Aorta (tissue), 5 donors: ENCODE measurements at regions not wholly inside any gene's neighbourhood (a gene's known extent, or its start where the extent isn't known, plus 50 kb on each side); places are given as distances from the start of the nearest gene placed in this dataset.
"Not testable (repeated sequence)": the region's sequence is repeated elsewhere in the genome, so short reads cannot be mapped to it uniquely, and the experiment has no call there.

ENCODE experiments used
- ATAC-seq: fragments of 200-7000 bp; cut with Tn5 transposase; one replicate; pipeline ENCODE4 v1.9.1; 2022; ENCODE audit warnings: moderate library complexity; ENCODE audit not compliant: low FRiP score
- DNase-seq, 2 donors: peaks; one replicate each; pipeline ENCODE4 v3.0.0-alpha.2; 2020
- H3K27ac ChIP-seq, 2 donors: one replicate each; pipeline ENCODE4 v1.5.1; 2013; ENCODE audit warnings: low read length in 2 of 2, mild to moderate bottlenecking in 2 of 2, moderate library complexity in 2 of 2, control low read depth in 1 of 2, inconsistent platforms in 1 of 2, low read depth in 1 of 2
- H3K27me3 ChIP-seq, 2 donors: one replicate each; pipeline ENCODE4 v1.6.1; 2013; ENCODE audit warnings: control low read depth in 1 of 2, low read length in 1 of 2, mild to moderate bottlenecking in 1 of 2, moderate library complexity in 1 of 2; ENCODE audit not compliant: insufficient read depth in 2 of 2, control insufficient read depth in 1 of 2
- H3K36me3 ChIP-seq, 2 donors: one replicate each; pipeline ENCODE4 v1.6.1; 2013; ENCODE audit warnings: control low read depth in 1 of 2, low read length in 1 of 2, mild to moderate bottlenecking in 1 of 2; ENCODE audit not compliant: insufficient read depth in 2 of 2, control insufficient read depth in 1 of 2
- H3K4me1 ChIP-seq, 2 donors: one replicate each; pipeline ENCODE4 v1.6.1; 2013; ENCODE audit warnings: low read length in 2 of 2, control low read depth in 1 of 2, mild to moderate bottlenecking in 1 of 2, moderate library complexity in 1 of 2; ENCODE audit not compliant: insufficient read depth in 2 of 2, control insufficient read depth in 1 of 2
- H3K4me3 ChIP-seq, 2 donors: one replicate each; pipeline ENCODE4 v1.5.1; 2013; ENCODE audit warnings: low read length in 2 of 2, control low read depth in 1 of 2, mild to moderate bottlenecking in 1 of 2
- H3K9me3 ChIP-seq: one replicate; pipeline ENCODE4 v1.6.1; 2013; ENCODE audit warnings: mild to moderate bottlenecking, low read length; ENCODE audit not compliant: control insufficient read depth
- WGBS, 2 donors: extraction: QIAGEN DNeasy Blood & Tissue Kit; methylation state at CpG; one replicate each; pipeline ENCODE4 v1.1.7; 2013; 5-methylcytosine and 5-hydroxymethylcytosine counted together
- intact Hi-C, 2 donors: fragments of 100-400 bp; cut with DNase I; formaldehyde crosslinking; loops; one replicate each; pipeline versions ENCODE4 v1.14.2 to v1.15.0; 2022
- donor health status: healthy with polysubstance abuse.
- donor health status: Bipolar disorder and iron deficiency.
- donor health status: DM: no; HTN: no; CAD: no.
- donor health status: DM: no; HTN: no; CAD: no.
- donor health status: DM: yes; HTN: yes; CAD: no.

GRCh38 chr5:158451993-158452672 is 593.2 kb upstream of the CLINT1 start:
- peak; percentile 37 for ATAC-seq

GRCh38 chr5:158451203-158451992 is 592.5 kb upstream of the CLINT1 start:
- Histone ChIP-seq H3K4me3 (no peak overlapping the region), H3K4me1 (no peaks in the 10 kb centered on the region), H3K36me3 (no peaks in the 10 kb centered on the region), H3K27me3 (no peaks in the 10 kb centered on the region), H3K9me3 (no peaks in the 10 kb centered on the region), H3K27ac (peak overlapping the region in 1 of 2 donors; percentile 3)
- DNase-seq (peak; percentile 71 to 83), ATAC-seq (peak; percentile 79)
- intact Hi-C loops, result loop anchor here in 1 of 2 donors (10.0 kb wide), 1 partner anchor 47 kb away; no protein-coding TSS in a partner anchor
- WGBS, 2 donors, result 21 to 22% methylated on average over 8 of the region's 8 CpGs

More at GRCh38 chr5:158451993-158452672, 593.2 kb upstream of the CLINT1 start:
- intact Hi-C loops, result loop anchor here in 1 of 2 donors (10.0 kb wide), 1 partner anchor 47 kb away; no protein-coding TSS in a partner anchor
- WGBS, 2 donors, result 59 to 63% methylated on average over 13 of the region's 13 CpGs
- no peaks in the 10 kb centered on the region for H3K36me3 ChIP-seq
- DNase-seq, result peak in 1 of 2 donors; percentile 66
- H3K9me3 ChIP-seq, result no peaks in the 10 kb centered on the region
- H3K4me3 ChIP-seq, result no peak overlapping the region
- no peak overlapping the region for H3K27ac ChIP-seq
- no peaks in the 10 kb centered on the region for H3K4me1 ChIP-seq
- H3K27me3 ChIP-seq, result no peaks in the 10 kb centered on the region

- Histone ChIP-seq H3K9me3 (no peaks in the 10 kb centered on the region), H3K36me3 (no peaks in the 10 kb centered on the region), H3K27me3 (no peaks in the 10 kb centered on the region), H3K27ac (no peak overlapping the region), H3K4me1 (no peaks in the 10 kb centered on the region), H3K4me3 (no peak overlapping the region)
- 82% methylated on average over 5 of the region's 5 CpGs for WGBS, 2 donors
- intact Hi-C loops, result loop anchor here in 1 of 2 donors (10.0 kb wide), 1 partner anchor 46 kb away; no protein-coding TSS in a partner anchor
- no peak for DNase-seq
- no peak for ATAC-seq
Measured at GRCh38 chr5:158450751-158451171, 591.8 kb upstream of the CLINT1 start.

- ATAC-seq, H3K27ac ChIP-seq, H3K27me3 ChIP-seq, intact Hi-C loops, H3K4me3 ChIP-seq, H3K36me3 ChIP-seq, H3K4me1 ChIP-seq, DNase-seq, H3K9me3 ChIP-seq: not testable (repeated sequence)
- 69 to 70% methylated on average over 6 of the region's 6 CpGs for WGBS, 2 donors
Measured at GRCh38 chr5:158446761-158447160, 587.8 kb upstream of the CLINT1 start.

GRCh38 chr5:158439204-158439603 is 580.3 kb upstream of the CLINT1 start:
- H3K9me3 ChIP-seq, H3K27ac ChIP-seq, ATAC-seq, H3K4me3 ChIP-seq, DNase-seq, intact Hi-C loops, H3K36me3 ChIP-seq, H3K27me3 ChIP-seq, H3K4me1 ChIP-seq: not testable (repeated sequence)
- 93 to 96% methylated on average over 3 of the region's 3 CpGs for WGBS, 2 donors

GRCh38 chr5:158436271-158437065 is 577.5 kb upstream of the CLINT1 start:
- Histone ChIP-seq H3K9me3 (no peaks in the 10 kb centered on the region), H3K36me3 (no peaks in the 10 kb centered on the region), H3K4me1 (no peaks in the 10 kb centered on the region), H3K27ac (no peak overlapping the region), H3K27me3 (no peaks in the 10 kb centered on the region), H3K4me3 (no peak overlapping the region)
- DNase-seq (no peak), ATAC-seq (no peak)
- intact Hi-C loops, result no loop called here
- WGBS, 2 donors, result 97 to 98% methylated on average over 2 of the region's 2 CpGs

GRCh38 chr5:158435161-158435616 is 576.2 kb upstream of the CLINT1 start:
- Histone ChIP-seq H3K36me3 (no peaks in the 10 kb centered on the region), H3K27ac (no peak overlapping the region), H3K27me3 (no peaks in the 10 kb centered on the region), H3K9me3 (peaks cover under 1% of the 10 kb centered on the region), H3K4me3 (no peak overlapping the region), H3K4me1 (no peaks in the 10 kb centered on the region)
- DNase-seq (no peak), ATAC-seq (no peak)
- WGBS, 2 donors, result 79 to 93% methylated on average over 4 of the region's 4 CpGs
- intact Hi-C loops, result no loop called here

- intact Hi-C loops, result no loop called here
- ATAC-seq, result no peak
- WGBS, 2 donors, result 52 to 61% methylated on average over 2 of the region's 2 CpGs
- Histone ChIP-seq H3K4me3 (no peak overlapping the region), H3K27ac (no peak overlapping the region), H3K9me3 (peaks cover 3% of the 10 kb centered on the region), H3K27me3 (no peaks in the 10 kb centered on the region), H3K4me1 (no peaks in the 10 kb centered on the region), H3K36me3 (no peaks in the 10 kb centered on the region)
- no peak for DNase-seq
Measured at GRCh38 chr5:158434749-158435148, 575.8 kb upstream of the CLINT1 start.
